GM23338 (cell line): ENCODE measurements at regions not wholly inside any gene's neighbourhood (a gene's known extent, or its start where the extent isn't known, plus 50 kb on each side); places are given as distances from the start of the nearest gene placed in this dataset.

Experiments
- ATAC-seq: fragments of 200-7000 bp; cut with Tn5 transposase; 3 replicates; pipeline ENCODE4 v1.9.1; 2020
- DNase-seq: peaks from one replicate; pipeline ENCODE4 v3.0.0-alpha.2; 2015; ENCODE audit warnings: low spot score
- H2AFZ ChIP-seq: fragments of 200-600 bp; sonication (generic); 2 replicates; pipeline ENCODE4 v1.8.0; 2016; ENCODE audit warnings: antibody characterized with exemption, mild to moderate bottlenecking, moderate library complexity
- H3F3A ChIP-seq: fragments of 200-600 bp; sonication (generic); replicated peaks from 2 replicates; pipeline ENCODE4 v1.8.0; 2017; ENCODE audit warnings: antibody characterized with exemption, mixed run types, low read depth
- H3K27ac ChIP-seq: fragments of 200-600 bp; sonication (generic); 2 replicates; pipeline ENCODE4 v1.6.1; 2016; ENCODE audit warnings: low read depth
- H3K27me3 ChIP-seq: fragments of 200-600 bp; sonication (generic); 2 replicates; pipeline ENCODE4 v1.8.0; 2016; ENCODE audit warnings: mild to moderate bottlenecking, mixed run types, moderate library complexity; ENCODE audit not compliant: insufficient read depth
- H3K36me3 ChIP-seq: fragments of 200-600 bp; sonication (generic); 2 replicates; pipeline ENCODE4 v1.8.0; 2016; ENCODE audit warnings: mild to moderate bottlenecking; ENCODE audit not compliant: insufficient read depth
- H3K4me1 ChIP-seq: fragments of 200-600 bp; sonication (generic); 2 replicates; pipeline ENCODE4 v1.8.0; 2016; ENCODE audit warnings: mild to moderate bottlenecking, moderate library complexity; ENCODE audit not compliant: insufficient read depth
- H3K4me2 ChIP-seq: fragments of 200-600 bp; sonication (generic); 2 replicates; pipeline ENCODE4 v1.7.1; 2017; ENCODE audit warnings: mixed run types
- H3K4me3 ChIP-seq: fragments of 200-600 bp; sonication (generic); 2 replicates; pipeline ENCODE4 v1.6.1; 2016; ENCODE audit warnings: mixed run types
- H3K79me2 ChIP-seq: fragments of 200-600 bp; sonication (generic); replicated peaks from 2 replicates; pipeline ENCODE4 v1.8.0; 2017; ENCODE audit warnings: mild to moderate bottlenecking; ENCODE audit not compliant: insufficient read depth
- H3K9me2 ChIP-seq: fragments of 200-600 bp; sonication (generic); 2 replicates; pipeline ENCODE4 v1.8.0; 2017; ENCODE audit not compliant: insufficient read depth
- H4K20me1 ChIP-seq: fragments of 200-600 bp; sonication (generic); replicated peaks from 2 replicates; pipeline ENCODE4 v1.8.0; 2017; ENCODE audit warnings: mild to moderate bottlenecking; ENCODE audit not compliant: insufficient read depth
- H3K27ac Mint-ChIP-seq: 2 replicates; pipeline ENCODE4 v1.8.0; 2020; ENCODE audit warnings: inconsistent platforms, mild to moderate bottlenecking, moderate library complexity, mixed read lengths
- H3K27me3 Mint-ChIP-seq: 3 replicates; pipeline ENCODE4 v1.8.0; 2022; ENCODE audit warnings: low read depth, mild to moderate bottlenecking, moderate library complexity, mixed read lengths, inconsistent platforms; ENCODE audit not compliant: insufficient read depth, poor library complexity
- H3K36me3 Mint-ChIP-seq: 3 replicates; pipeline ENCODE4 v1.8.0; 2021; ENCODE audit warnings: low read depth, mild to moderate bottlenecking, inconsistent platforms, moderate library complexity, mixed read lengths
- H3K4me1 Mint-ChIP-seq: 3 replicates; pipeline ENCODE4 v1.8.0; 2020; ENCODE audit warnings: mild to moderate bottlenecking, inconsistent platforms, mixed read lengths
- H3K4me3 Mint-ChIP-seq: 3 replicates; pipeline ENCODE4 v1.8.0; 2021; ENCODE audit warnings: moderate library complexity, mild to moderate bottlenecking, inconsistent platforms, mixed read lengths
- H3K9me3 Mint-ChIP-seq: 3 replicates; pipeline ENCODE4 v1.8.0; 2020; ENCODE audit warnings: moderate library complexity, mild to moderate bottlenecking, inconsistent platforms, mixed read lengths
- CREB1 ChIP-seq: fragments of 250-450 bp; sonication (Bioruptor Pico); IDR thresholded peaks from 2 replicates; pipeline ENCODE4 v1.5.0; 2020; ENCODE audit warnings: low read depth, mild to moderate bottlenecking, moderate library complexity
- CTCF ChIP-seq, 2 experiments: fragments of 200-600 bp in 1 of 2; sonication (generic) in 1 of 2; conservative IDR thresholded peaks; 2 replicates each; pipeline versions ENCODE4 v1.5.1 to v1.6.1; 2016 to 2017; ENCODE audit warnings: antibody characterized with exemption in 2 of 2, low read depth in 2 of 2, mild to moderate bottlenecking in 2 of 2, moderate library complexity in 1 of 2
- EZH2 ChIP-seq: fragments of 200-600 bp; sonication (generic); IDR thresholded peaks from one replicate; pipeline ENCODE4 v1.8.0; 2017; ENCODE audit warnings: antibody characterized with exemption, mild to moderate bottlenecking, low read depth; ENCODE audit not compliant: unreplicated experiment
- EZH2phosphoT487 ChIP-seq: fragments of 200-600 bp; sonication (generic); IDR thresholded peaks from one replicate; pipeline ENCODE4 v1.8.1; 2018; ENCODE audit warnings: antibody characterized with exemption; ENCODE audit not compliant: unreplicated experiment
- JUNB ChIP-seq: IDR thresholded peaks from one replicate; pipeline ENCODE4 v1.6.1; 2016; ENCODE audit warnings: antibody characterized with exemption; ENCODE audit not compliant: unreplicated experiment
- NANOG ChIP-seq: IDR thresholded peaks from 2 replicates; pipeline ENCODE4 v1.6.1; 2016; ENCODE audit warnings: antibody characterized with exemption, borderline replicate concordance
- POLR2AphosphoS5 ChIP-seq: IDR thresholded peaks from 2 replicates; pipeline ENCODE4 v1.6.1; 2016; ENCODE audit warnings: antibody characterized with exemption, low read depth
- REST ChIP-seq: IDR thresholded peaks from one replicate; pipeline ENCODE4 v1.6.1; 2018; ENCODE audit warnings: antibody characterized with exemption; ENCODE audit not compliant: unreplicated experiment
- STAT1 ChIP-seq: IDR thresholded peaks from one replicate; pipeline ENCODE4 v1.6.1; 2016; ENCODE audit warnings: antibody characterized with exemption; ENCODE audit not compliant: unreplicated experiment
- ZNF114 ChIP-seq: fragments of 250-450 bp; sonication (Bioruptor Pico); IDR thresholded peaks from 2 replicates; pipeline ENCODE4 v1.5.0; 2020; ENCODE audit warnings: mild to moderate bottlenecking, moderate library complexity
- ZNF331 ChIP-seq: fragments of 250-450 bp; sonication (Bioruptor Pico); IDR thresholded peaks from 2 replicates; pipeline ENCODE4 v1.5.0; 2020; ENCODE audit warnings: low read depth, mild to moderate bottlenecking, moderate library complexity
- TF ChIP-seq, protein P1 (sequence below): IDR thresholded peaks from 2 replicates; pipeline ENCODE4 v1.6.1; 2016; ENCODE audit warnings: antibody characterized with exemption

GRCh38 chr12:59370933-59371332, 224.9 kb upstream of the SLC16A7 start (continued):
- TF ChIP-seq ZNF114, result no peak
- TF ChIP-seq NANOG, result no peak
- TF ChIP-seq, protein P1, sequence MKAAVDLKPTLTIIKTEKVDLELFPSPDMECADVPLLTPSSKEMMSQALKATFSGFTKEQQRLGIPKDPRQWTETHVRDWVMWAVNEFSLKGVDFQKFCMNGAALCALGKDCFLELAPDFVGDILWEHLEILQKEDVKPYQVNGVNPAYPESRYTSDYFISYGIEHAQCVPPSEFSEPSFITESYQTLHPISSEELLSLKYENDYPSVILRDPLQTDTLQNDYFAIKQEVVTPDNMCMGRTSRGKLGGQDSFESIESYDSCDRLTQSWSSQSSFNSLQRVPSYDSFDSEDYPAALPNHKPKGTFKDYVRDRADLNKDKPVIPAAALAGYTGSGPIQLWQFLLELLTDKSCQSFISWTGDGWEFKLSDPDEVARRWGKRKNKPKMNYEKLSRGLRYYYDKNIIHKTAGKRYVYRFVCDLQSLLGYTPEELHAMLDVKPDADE, result no peak
- no peak for TF ChIP-seq CREB1 (CRISPR knock-in tag)
- no peak for TF ChIP-seq ZNF331 (CRISPR knock-in tag)

GRCh38 chr12:59365133-59365532, 230.7 kb upstream of the SLC16A7 start:
- Histone ChIP-seq H3K9me2 (no peaks in the 10 kb centered on the region), H3K79me2 (no peaks in the 10 kb centered on the region), H3K4me1 (0 out of 2 replicates have a peak, but pooled peaks cover 5% of the 10 kb centered on the region), H4K20me1 (no peaks in the 10 kb centered on the region), H3K4me3 (no peak overlapping the region), H3K27me3 (no peaks in the 10 kb centered on the region), H3F3A (no peaks in the 10 kb centered on the region), H3K27ac (no peak overlapping the region), H3K36me3 (no peaks in the 10 kb centered on the region), H2AFZ (no peak overlapping the region), H3K4me2 (no peak overlapping the region)
- Mint-ChIP-seq H3K27me3 (no peaks in the 10 kb centered on the region), H3K36me3 (no peaks in the 10 kb centered on the region), H3K4me3 (no peak overlapping the region), H3K27ac (no peak overlapping the region), H3K4me1 (peaks cover 2% of the 10 kb centered on the region; the same call in 2 of the 3 replicates), H3K9me3 (no peaks in the 10 kb centered on the region)
- TF ChIP-seq CTCF (conservative IDR thresholded peaks at IDR 0.05; ENCODE audit: low read depth in 2 of 2), result no peak
- TF ChIP-seq STAT1, result no peak
- no peak for TF ChIP-seq POLR2AphosphoS5
- no peak for TF ChIP-seq EZH2phosphoT487
- no peak for TF ChIP-seq JUNB
- ATAC-seq, result no peak
- no peak for DNase-seq

GRCh38 chr12:59357811-59358210, 238.0 kb upstream of the SLC16A7 start:
- Mint-ChIP-seq H3K27me3 (peaks cover 3% of the 10 kb centered on the region), H3K4me3 (no peak overlapping the region), H3K4me1 (peaks cover 9% of the 10 kb centered on the region), H3K27ac (peak overlapping the region; percentile 48), H3K36me3 (no peaks in the 10 kb centered on the region), H3K9me3 (no peaks in the 10 kb centered on the region)
- Histone ChIP-seq H3K4me2 (no peak overlapping the region), H3K9me2 (no peaks in the 10 kb centered on the region), H3K36me3 (no peaks in the 10 kb centered on the region), H3F3A (no peaks in the 10 kb centered on the region), H3K27me3 (no peaks in the 10 kb centered on the region), H3K79me2 (no peaks in the 10 kb centered on the region), H2AFZ (no peak overlapping the region), H3K27ac (no peak overlapping the region), H3K4me1 (peaks cover 2% of the 10 kb centered on the region; the same call in 1 of the 2 replicates), H4K20me1 (no peaks in the 10 kb centered on the region), H3K4me3 (no peak overlapping the region)
- peak; percentile 68 for ATAC-seq
- TF ChIP-seq EZH2 (no peak), ZNF331 (CRISPR knock-in tag) (no peak), EZH2phosphoT487 (no peak), JUNB (no peak), STAT1 (no peak), REST (no peak)
- DNase-seq, result peak; percentile 25
